HEK293 (cell line): ENCODE measurements at regions not wholly inside any gene's neighbourhood (a gene's known extent, or its start where the extent isn't known, plus 50 kb on each side); places are given as distances from the start of the nearest gene placed in this dataset.

ENCODE experiments used
- CTCF ChIA-PET: fragments of 350-600 bp; formaldehyde crosslinking; extraction: SDS; loops from one replicate; lab custom pipeline; 2021; ENCODE audit warnings: antibody characterized with exemption; lab: Yijun Ruan, JAX
- POLR2A ChIA-PET: fragments of 300-600 bp; formaldehyde crosslinking; extraction: SDS; loops from one replicate; lab custom pipeline; 2020; ENCODE audit warnings: antibody characterized with exemption, inconsistent platforms; lab: Yijun Ruan, JAX
- H3K27ac ChIP-seq: fragments of 200-500 bp; sonication (Bioruptor generic); 2 replicates; pipeline ENCODE4 v1.5.1; 2014; ENCODE audit warnings: low read depth, low read length, control low read depth, inconsistent platforms; ENCODE audit errors: extremely low read depth
- H3K36me3 ChIP-seq, 2 experiments: fragments of 200-500 bp in 1 of 2; sonication (Bioruptor generic) in 1 of 2; 1 replicate in 1 of 2; 2 replicates in 1 of 2; pipeline ENCODE4 v1.5.1; 2014 to 2017; ENCODE audit warnings: inconsistent platforms in 2 of 2, low read length in 2 of 2; ENCODE audit not compliant: control insufficient read depth in 2 of 2, insufficient read depth in 1 of 2
- H3K4me1 ChIP-seq: fragments of 200-500 bp; sonication (Bioruptor generic); 2 replicates; pipeline ENCODE4 v1.5.1; 2014; ENCODE audit warnings: mild to moderate bottlenecking, low read length, inconsistent platforms; ENCODE audit not compliant: control insufficient read depth, insufficient read depth
- H3K4me3 ChIP-seq: 2 replicates; pipeline ENCODE4 v1.5.1; 2011; ENCODE audit warnings: low read depth, mild to moderate bottlenecking, control low read depth, low read length, moderate library complexity
- H3K9me3 ChIP-seq: fragments of 200-500 bp; sonication (Bioruptor generic); 2 replicates; pipeline ENCODE4 v1.5.1; 2014; ENCODE audit warnings: low read depth, low read length, inconsistent platforms; ENCODE audit not compliant: control insufficient read depth, insufficient read depth
- ELK4 ChIP-seq: IDR thresholded peaks from 2 replicates; pipeline ENCODE4 v1.6.1; 2011; ENCODE audit warnings: mild to moderate bottlenecking, low read depth, low read length, borderline replicate concordance
- GLIS1 ChIP-seq: fragments of 450-650 bp; formaldehyde crosslinking; IDR thresholded peaks from 2 replicates; pipeline ENCODE4 v1.5.1; 2016; ENCODE audit warnings: missing biosample characterization, missing genetic modification characterization
- OSR2 ChIP-seq: fragments of 450-650 bp; formaldehyde crosslinking; IDR thresholded peaks from 2 replicates; pipeline ENCODE4 v1.5.1; 2016; ENCODE audit warnings: missing biosample characterization, missing genetic modification characterization
- ZBTB6 ChIP-seq: fragments of 450-650 bp; formaldehyde crosslinking; IDR thresholded peaks from 2 replicates; pipeline ENCODE4 v1.5.1; 2017; ENCODE audit warnings: missing biosample characterization, missing genetic modification characterization
- ZBTB7A ChIP-seq: fragments of 450-650 bp; formaldehyde crosslinking; IDR thresholded peaks from 2 replicates; pipeline ENCODE4 v1.5.1; 2016; ENCODE audit warnings: low read depth, missing biosample characterization, missing genetic modification characterization
- ZNF155 ChIP-seq: fragments of 450-650 bp; formaldehyde crosslinking; IDR thresholded peaks from 2 replicates; pipeline ENCODE4 v1.5.1; 2016; ENCODE audit warnings: missing biosample characterization, missing genetic modification characterization
- ZNF280C ChIP-seq: fragments of 450-650 bp; formaldehyde crosslinking; IDR thresholded peaks from 2 replicates; pipeline ENCODE4 v1.5.1; 2016; ENCODE audit warnings: missing biosample characterization, missing genetic modification characterization
- ZNF513 ChIP-seq: fragments of 450-650 bp; IDR thresholded peaks from 2 replicates; pipeline ENCODE4 v1.5.1; 2018; ENCODE audit warnings: missing biosample characterization, missing genetic modification characterization
- ZNF560 ChIP-seq: fragments of 450-650 bp; formaldehyde crosslinking; IDR thresholded peaks from 2 replicates; pipeline ENCODE4 v1.5.1; 2017; ENCODE audit warnings: missing biosample characterization, missing genetic modification characterization, borderline replicate concordance
- ZNF571 ChIP-seq: fragments of 450-650 bp; formaldehyde crosslinking; IDR thresholded peaks from 2 replicates; pipeline ENCODE4 v1.5.0; 2017; ENCODE audit warnings: missing biosample characterization, missing genetic modification characterization
- ZNF624 ChIP-seq: fragments of 450-650 bp; formaldehyde crosslinking; IDR thresholded peaks from 2 replicates; pipeline ENCODE4 v1.5.1; 2017; ENCODE audit warnings: missing biosample characterization, missing genetic modification characterization
- ZNF704 ChIP-seq: fragments of 450-650 bp; formaldehyde crosslinking; IDR thresholded peaks from 2 replicates; pipeline ENCODE4 v1.5.1; 2016; ENCODE audit warnings: missing biosample characterization, missing genetic modification characterization
- ZNF830 ChIP-seq: fragments of 450-650 bp; IDR thresholded peaks from 2 replicates; pipeline ENCODE4 v1.5.0; 2018; ENCODE audit warnings: missing biosample characterization, missing genetic modification characterization, low read depth, mild to moderate bottlenecking, moderate library complexity
- ZNF837 ChIP-seq: fragments of 450-650 bp; formaldehyde crosslinking; IDR thresholded peaks from 2 replicates; pipeline ENCODE4 v1.5.1; 2016; ENCODE audit warnings: missing biosample characterization, missing genetic modification characterization
- TF ChIP-seq, protein P1 (sequence below): fragments of 450-650 bp; formaldehyde crosslinking; IDR thresholded peaks from 2 replicates; pipeline ENCODE4 v1.5.1; 2017; ENCODE audit warnings: missing biosample characterization, missing genetic modification characterization
- TF ChIP-seq, protein P2 (sequence below): fragments of 450-650 bp; formaldehyde crosslinking; IDR thresholded peaks from 2 replicates; pipeline ENCODE4 v1.5.1; 2016; ENCODE audit warnings: missing biosample characterization, missing genetic modification characterization

- Histone ChIP-seq H3K4me1 (peaks cover 5% of the 10 kb centered on the region; the same call in 1 of the 2 replicates), H3K4me3 (no peak overlapping the region), H3K27ac (no peak overlapping the region), H3K36me3 (no peaks in the 10 kb centered on the region), H3K9me3 (no peaks in the 10 kb centered on the region)
- CTCF ChIA-PET: no interaction called here
- TF ChIP-seq ZNF837 (tag by site-specific recombination) (no peak), ZNF280C (tag by site-specific recombination) (no peak), ZNF513 (tag by site-specific recombination) (no peak)
- TF ChIP-seq, protein P1, sequence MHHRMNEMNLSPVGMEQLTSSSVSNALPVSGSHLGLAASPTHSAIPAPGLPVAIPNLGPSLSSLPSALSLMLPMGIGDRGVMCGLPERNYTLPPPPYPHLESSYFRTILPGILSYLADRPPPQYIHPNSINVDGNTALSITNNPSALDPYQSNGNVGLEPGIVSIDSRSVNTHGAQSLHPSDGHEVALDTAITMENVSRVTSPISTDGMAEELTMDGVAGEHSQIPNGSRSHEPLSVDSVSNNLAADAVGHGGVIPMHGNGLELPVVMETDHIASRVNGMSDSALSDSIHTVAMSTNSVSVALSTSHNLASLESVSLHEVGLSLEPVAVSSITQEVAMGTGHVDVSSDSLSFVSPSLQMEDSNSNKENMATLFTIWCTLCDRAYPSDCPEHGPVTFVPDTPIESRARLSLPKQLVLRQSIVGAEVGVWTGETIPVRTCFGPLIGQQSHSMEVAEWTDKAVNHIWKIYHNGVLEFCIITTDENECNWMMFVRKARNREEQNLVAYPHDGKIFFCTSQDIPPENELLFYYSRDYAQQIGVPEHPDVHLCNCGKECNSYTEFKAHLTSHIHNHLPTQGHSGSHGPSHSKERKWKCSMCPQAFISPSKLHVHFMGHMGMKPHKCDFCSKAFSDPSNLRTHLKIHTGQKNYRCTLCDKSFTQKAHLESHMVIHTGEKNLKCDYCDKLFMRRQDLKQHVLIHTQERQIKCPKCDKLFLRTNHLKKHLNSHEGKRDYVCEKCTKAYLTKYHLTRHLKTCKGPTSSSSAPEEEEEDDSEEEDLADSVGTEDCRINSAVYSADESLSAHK (tag by site-specific recombination): no peak
- POLR2A ChIA-PET: no interaction called here
These were observed 200.8 kb upstream of the CFAP20DC start for GRCh38 chr3:59250600-59250999.

DNA sequence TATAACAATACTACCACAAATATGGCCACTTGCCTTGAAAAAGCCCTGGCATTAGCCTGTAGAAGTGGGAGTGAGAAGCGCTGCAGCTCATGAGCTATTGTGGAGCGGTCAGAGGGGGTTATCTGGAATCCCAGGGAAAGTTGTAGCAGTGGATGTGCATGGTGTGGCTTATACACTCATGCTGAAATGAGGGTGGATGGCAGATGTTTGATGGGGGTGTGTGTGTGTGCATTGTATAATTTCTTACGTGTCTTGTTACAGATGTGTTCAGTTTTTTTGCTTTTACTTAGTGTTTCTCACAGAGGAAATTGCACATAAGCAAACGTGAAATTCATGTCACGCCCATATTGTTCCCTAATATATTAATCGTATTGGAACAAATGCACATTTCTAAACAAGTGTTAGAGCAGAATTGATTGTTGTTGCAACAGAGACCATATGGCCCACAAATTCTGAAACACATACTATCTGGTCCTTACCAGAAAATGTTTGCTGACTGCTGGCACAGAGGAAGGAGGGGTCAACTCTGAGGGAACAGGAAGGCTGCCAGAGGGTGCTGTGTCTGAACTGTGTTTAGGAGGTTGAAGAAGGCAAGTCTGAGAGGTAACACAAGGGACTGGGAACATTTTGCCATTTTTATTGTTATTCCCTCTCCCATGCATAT lies 200.0 kb upstream of the CFAP20DC start:
- POLR2A ChIA-PET: no interaction called here
- CTCF ChIA-PET: no interaction called here
- Histone ChIP-seq H3K36me3 (no peaks in the 10 kb centered on the region), H3K4me3 (no peak overlapping the region), H3K4me1 (peaks cover 5% of the 10 kb centered on the region; the same call in 1 of the 2 replicates), H3K27ac (no peak overlapping the region), H3K9me3 (no peaks in the 10 kb centered on the region)
- no peak for TF ChIP-seq ZNF571
- no peak for TF ChIP-seq ZBTB7A (tag by site-specific recombination)
- no peak for TF ChIP-seq ELK4
- no peak for TF ChIP-seq GLIS1 (tag by site-specific recombination)
- TF ChIP-seq ZNF624 (tag by site-specific recombination): no peak

DNA sequence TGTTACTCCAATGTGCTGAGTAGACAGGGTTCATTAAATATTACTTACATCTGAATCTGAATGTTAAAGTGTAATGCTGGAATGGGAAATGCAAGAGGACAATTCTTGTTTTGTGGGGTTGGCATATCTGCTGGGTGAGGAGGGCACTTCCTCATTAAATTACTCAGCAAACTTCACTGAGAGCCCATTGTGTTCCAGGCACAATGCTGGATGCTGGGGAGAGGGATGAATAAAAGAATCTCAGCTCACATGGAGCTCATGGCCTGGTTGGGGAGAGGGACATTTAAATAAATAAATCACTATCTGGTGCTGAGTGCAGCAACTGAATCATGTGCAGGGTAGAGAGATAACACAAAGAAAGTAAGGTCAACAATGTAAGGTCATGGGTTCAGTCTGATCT lies 199.2 kb upstream of the CFAP20DC start:
- H3K36me3 ChIP-seq: no peaks in the 10 kb centered on the region
- CTCF ChIA-PET: interaction anchor here (0.7 kb wide), 1 partner anchor 35 kb away, joined by 3 read pairs; no protein-coding TSS in a partner anchor
- TF ChIP-seq ZNF560 (no peak), OSR2 (tag by site-specific recombination) (no peak), ZNF155 (no peak), ZNF704 (tag by site-specific recombination) (no peak), ZNF830 (tag by site-specific recombination) (no peak), ZBTB6 (tag by site-specific recombination) (no peak)
- TF ChIP-seq, protein P2, sequence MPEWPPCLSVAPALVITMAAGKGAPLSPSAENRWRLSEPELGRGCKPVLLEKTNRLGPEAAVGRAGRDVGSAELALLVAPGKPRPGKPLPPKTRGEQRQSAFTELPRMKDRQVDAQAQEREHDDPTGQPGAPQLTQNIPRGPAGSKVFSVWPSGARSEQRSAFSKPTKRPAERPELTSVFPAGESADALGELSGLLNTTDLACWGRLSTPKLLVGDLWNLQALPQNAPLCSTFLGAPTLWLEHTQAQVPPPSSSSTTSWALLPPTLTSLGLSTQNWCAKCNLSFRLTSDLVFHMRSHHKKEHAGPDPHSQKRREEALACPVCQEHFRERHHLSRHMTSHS (tag by site-specific recombination): no peak
- peaks cover 5% of the 10 kb centered on the region; the same call in 1 of the 2 replicates for H3K4me1 ChIP-seq
- no peak overlapping the region for H3K27ac ChIP-seq
- no peaks in the 10 kb centered on the region for H3K9me3 ChIP-seq
- H3K4me3 ChIP-seq: no peak overlapping the region
- POLR2A ChIA-PET: no interaction called here
